PC-3 (cell line): ENCODE measurements at regions not wholly inside any gene's neighbourhood (a gene's known extent, or its start where the extent isn't known, plus 50 kb on each side); places are given as distances from the start of the nearest gene placed in this dataset.

Experiments
- EZH2 ChIP-seq: fragments of 300-600 bp; sonication (generic); IDR thresholded peaks from one replicate; pipeline ENCODE4 v1.6.1; 2017; ENCODE audit warnings: antibody characterized with exemption, mild to moderate bottlenecking, low read length; ENCODE audit not compliant: unreplicated experiment
- EZH2phosphoT487 ChIP-seq: fragments of 300-600 bp; sonication (generic); IDR thresholded peaks from 2 replicates; pipeline ENCODE4 v1.6.1; 2018; ENCODE audit warnings: mild to moderate bottlenecking, antibody characterized with exemption, low read length, borderline replicate concordance
- TF ChIP-seq, protein P1 (sequence below): fragments of 300-600 bp; sonication (generic); conservative IDR thresholded peaks from 2 replicates; pipeline ENCODE4 v1.5.1; 2017; ENCODE audit warnings: antibody characterized with exemption, low read depth, mild to moderate bottlenecking, low read length

- TF ChIP-seq, protein P1, sequence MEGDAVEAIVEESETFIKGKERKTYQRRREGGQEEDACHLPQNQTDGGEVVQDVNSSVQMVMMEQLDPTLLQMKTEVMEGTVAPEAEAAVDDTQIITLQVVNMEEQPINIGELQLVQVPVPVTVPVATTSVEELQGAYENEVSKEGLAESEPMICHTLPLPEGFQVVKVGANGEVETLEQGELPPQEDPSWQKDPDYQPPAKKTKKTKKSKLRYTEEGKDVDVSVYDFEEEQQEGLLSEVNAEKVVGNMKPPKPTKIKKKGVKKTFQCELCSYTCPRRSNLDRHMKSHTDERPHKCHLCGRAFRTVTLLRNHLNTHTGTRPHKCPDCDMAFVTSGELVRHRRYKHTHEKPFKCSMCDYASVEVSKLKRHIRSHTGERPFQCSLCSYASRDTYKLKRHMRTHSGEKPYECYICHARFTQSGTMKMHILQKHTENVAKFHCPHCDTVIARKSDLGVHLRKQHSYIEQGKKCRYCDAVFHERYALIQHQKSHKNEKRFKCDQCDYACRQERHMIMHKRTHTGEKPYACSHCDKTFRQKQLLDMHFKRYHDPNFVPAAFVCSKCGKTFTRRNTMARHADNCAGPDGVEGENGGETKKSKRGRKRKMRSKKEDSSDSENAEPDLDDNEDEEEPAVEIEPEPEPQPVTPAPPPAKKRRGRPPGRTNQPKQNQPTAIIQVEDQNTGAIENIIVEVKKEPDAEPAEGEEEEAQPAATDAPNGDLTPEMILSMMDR: no peak
- no peak for TF ChIP-seq EZH2
- TF ChIP-seq EZH2phosphoT487: no peak
These were observed 108.4 kb upstream of the SPATA16 start for GRCh38 chr3:173249457-173249856.
